Stimulated activated naive CD8-positive, alpha-beta T cell treated with anti-CD3 and anti-CD28 coated beads, Interleukin-15, Interleukin-2, amounts not matched to agents 100 ng/mL and 50 ng/mL, for 24 hours (primary cell): ENCODE measurements at regions not wholly inside any gene's neighbourhood (a gene's known extent, or its start where the extent isn't known, plus 50 kb on each side); places are given as distances from the start of the nearest gene placed in this dataset.

Experiments
- H3K27ac Mint-ChIP-seq: one replicate; pipeline ENCODE4 v1.8.0; 2021; ENCODE audit warnings: mild to moderate bottlenecking, mixed read lengths
- H3K27me3 Mint-ChIP-seq: one replicate; pipeline ENCODE4 v1.8.0; 2021; ENCODE audit warnings: mixed read lengths
- H3K36me3 Mint-ChIP-seq: one replicate; pipeline ENCODE4 v1.8.0; 2021; ENCODE audit warnings: low read depth, mixed read lengths
- H3K4me1 Mint-ChIP-seq: one replicate; pipeline ENCODE4 v1.8.0; 2021; ENCODE audit warnings: low read depth, mixed read lengths
- H3K4me3 Mint-ChIP-seq: one replicate; pipeline ENCODE4 v1.8.0; 2021; ENCODE audit warnings: mild to moderate bottlenecking, mixed read lengths
- H3K9me3 Mint-ChIP-seq: one replicate; pipeline ENCODE4 v1.8.0; 2021; ENCODE audit warnings: mixed read lengths

DNA sequence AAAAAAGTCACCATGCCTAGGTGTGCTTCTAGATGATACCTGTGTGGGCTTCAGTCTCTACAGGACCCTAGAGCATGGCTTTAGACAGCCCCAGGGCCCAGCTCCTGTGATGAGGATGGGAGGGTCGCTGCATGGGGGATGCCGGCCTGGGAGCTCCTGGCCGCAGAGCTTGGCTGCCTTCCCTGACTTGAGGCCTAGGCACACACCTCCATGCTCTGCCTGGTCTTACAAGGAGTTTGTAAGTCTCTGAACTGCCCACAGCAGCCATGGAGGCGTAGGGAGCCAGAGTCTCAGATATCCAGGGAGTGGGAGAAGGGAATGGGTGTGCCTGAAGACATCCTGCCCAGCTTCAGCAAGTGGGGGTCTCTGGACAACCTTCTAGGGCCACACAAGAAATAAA, 149.5 kb upstream of the MYL2 start:
- Mint-ChIP-seq H3K27me3 (no peaks in the 10 kb centered on the region), H3K4me3 (no peak overlapping the region), H3K4me1 (peaks cover 15% of the 10 kb centered on the region), H3K36me3 (no peaks in the 10 kb centered on the region), H3K9me3 (no peaks in the 10 kb centered on the region), H3K27ac (no peak overlapping the region)

DNA sequence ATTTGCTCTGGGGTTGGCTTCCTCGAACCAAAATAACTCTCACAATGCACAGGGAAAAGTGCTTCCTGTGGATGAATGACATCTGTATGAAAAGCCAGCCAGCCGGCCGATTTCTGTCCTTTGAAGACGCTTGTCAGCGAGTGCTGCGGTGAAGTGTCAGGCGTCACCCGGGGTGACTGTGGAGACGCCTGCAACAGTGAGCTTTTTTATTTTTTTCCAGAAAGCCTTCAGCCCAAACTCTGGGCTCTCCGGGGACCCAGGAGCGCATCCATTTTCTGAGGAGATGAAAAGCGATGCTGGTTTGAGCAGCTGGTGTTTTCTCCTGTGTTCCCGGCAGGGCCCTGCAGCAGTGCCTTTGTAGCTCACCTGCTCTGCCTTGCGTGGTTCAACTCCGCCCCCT, 147.9 kb upstream of the MYL2 start:
- peak overlapping the region; percentile 35 for H3K4me3 Mint-ChIP-seq
- no peaks in the 10 kb centered on the region for H3K9me3 Mint-ChIP-seq
- no peaks in the 10 kb centered on the region for H3K27me3 Mint-ChIP-seq
- no peaks in the 10 kb centered on the region for H3K36me3 Mint-ChIP-seq
- H3K27ac Mint-ChIP-seq = no peak overlapping the region
- peaks cover 9% of the 10 kb centered on the region for H3K4me1 Mint-ChIP-seq

DNA sequence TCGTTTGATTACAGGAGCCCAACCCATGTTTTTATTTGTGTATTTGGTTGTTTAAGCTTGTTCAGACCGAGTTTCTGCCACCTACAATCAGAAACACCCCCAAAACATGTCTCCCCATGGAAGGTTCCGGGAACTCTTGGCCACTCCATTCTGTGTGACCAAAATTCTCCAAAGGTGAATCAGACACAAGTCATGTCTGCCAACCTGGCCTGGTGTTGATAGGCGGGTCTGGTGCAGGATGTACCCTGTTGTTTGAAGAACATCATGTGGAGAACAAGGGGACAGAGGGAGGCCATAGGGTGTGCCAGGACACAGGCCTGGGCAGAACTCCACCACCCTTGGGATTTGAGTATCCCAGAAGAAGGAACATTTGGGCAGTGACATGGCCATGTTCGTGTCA, 147.1 kb upstream of the MYL2 start:
- Mint-ChIP-seq H3K4me1 (peaks cover 9% of the 10 kb centered on the region), H3K36me3 (no peaks in the 10 kb centered on the region), H3K27ac (no peak overlapping the region), H3K9me3 (no peaks in the 10 kb centered on the region), H3K4me3 (no peak overlapping the region), H3K27me3 (no peaks in the 10 kb centered on the region)

DNA sequence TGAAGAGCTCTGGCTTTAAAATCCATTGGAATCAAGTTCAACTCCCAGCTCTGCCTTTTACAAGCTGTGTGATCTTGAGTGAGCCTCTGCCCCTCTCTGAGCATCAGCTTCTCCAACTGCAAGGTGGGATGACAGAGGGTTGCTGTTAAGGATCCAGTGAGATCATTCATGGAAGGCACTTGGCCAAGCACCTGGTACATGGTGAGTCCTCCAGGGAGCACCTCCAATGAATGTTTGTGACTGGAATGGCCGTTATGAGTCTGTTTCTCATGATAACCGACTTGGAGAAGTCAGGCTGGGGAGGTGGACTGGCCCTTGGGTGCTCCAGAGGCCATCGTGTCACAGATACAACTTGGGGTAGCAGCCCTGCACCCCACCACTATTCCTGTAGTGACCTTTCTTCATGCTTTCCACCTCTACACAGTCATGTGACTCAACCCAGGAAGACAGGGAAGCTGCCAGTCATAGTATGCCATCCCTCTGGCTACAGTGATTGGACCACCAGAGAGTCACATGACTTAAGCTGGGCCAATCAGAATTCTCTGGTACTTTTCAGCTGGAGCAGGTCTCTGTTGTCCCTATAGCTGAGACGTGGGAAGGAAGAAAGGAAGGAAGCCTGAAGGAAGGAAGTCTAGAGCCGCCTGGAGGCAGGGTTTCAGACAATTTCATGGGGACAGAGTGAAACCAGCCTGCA, 146.5 kb upstream of the MYL2 start:
- H3K27me3 Mint-ChIP-seq = no peaks in the 10 kb centered on the region
- H3K4me1 Mint-ChIP-seq = peaks cover 9% of the 10 kb centered on the region
- no peak overlapping the region for H3K4me3 Mint-ChIP-seq
- H3K27ac Mint-ChIP-seq = no peak overlapping the region
- H3K36me3 Mint-ChIP-seq = no peaks in the 10 kb centered on the region
- no peaks in the 10 kb centered on the region for H3K9me3 Mint-ChIP-seq

DNA sequence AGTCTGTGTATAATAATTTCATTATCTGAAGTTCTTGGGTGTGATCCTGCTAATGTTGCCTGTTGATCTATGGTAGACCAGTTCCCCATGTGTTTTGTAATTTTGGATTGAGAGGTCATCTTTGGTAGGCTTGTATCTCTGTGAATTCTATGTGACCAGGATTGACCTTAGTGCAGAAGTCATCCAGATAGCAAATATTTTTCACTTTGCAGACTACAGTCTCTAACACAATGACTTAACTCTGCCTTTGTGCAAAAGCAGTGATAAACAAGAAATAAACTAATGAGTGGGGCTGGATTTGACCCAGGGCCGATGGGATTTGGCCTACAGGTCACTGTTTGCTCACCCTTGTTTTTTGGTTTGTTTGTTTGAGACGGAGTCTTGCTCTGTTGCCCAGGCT, 144.6 kb upstream of the MYL2 start:
- H3K27ac Mint-ChIP-seq = no peak overlapping the region
- H3K36me3 Mint-ChIP-seq = no peaks in the 10 kb centered on the region
- H3K27me3 Mint-ChIP-seq = no peaks in the 10 kb centered on the region
- H3K9me3 Mint-ChIP-seq = no peaks in the 10 kb centered on the region
- no peak overlapping the region for H3K4me3 Mint-ChIP-seq
- H3K4me1 Mint-ChIP-seq = peaks cover 9% of the 10 kb centered on the region

DNA sequence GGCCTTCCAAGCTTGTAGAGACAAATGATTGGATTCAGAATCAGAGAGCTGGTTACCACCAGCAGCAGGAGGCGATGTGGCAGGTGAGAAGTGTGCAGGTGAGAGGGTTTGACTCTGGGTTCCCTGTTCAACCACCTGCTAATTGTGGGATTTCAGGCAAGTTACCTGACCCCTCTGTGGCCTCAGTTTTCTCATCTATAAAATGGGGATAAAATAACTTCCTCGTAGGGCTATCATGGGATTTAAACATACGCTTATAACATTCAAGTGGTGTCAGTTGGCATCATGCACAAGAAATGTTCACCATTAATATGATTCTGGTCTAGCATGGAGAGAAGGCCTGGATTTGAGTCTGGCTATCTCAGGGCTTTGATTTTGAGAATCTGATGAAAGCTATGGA, 143.8 kb upstream of the MYL2 start:
- H3K27me3 Mint-ChIP-seq = no peaks in the 10 kb centered on the region

DNA sequence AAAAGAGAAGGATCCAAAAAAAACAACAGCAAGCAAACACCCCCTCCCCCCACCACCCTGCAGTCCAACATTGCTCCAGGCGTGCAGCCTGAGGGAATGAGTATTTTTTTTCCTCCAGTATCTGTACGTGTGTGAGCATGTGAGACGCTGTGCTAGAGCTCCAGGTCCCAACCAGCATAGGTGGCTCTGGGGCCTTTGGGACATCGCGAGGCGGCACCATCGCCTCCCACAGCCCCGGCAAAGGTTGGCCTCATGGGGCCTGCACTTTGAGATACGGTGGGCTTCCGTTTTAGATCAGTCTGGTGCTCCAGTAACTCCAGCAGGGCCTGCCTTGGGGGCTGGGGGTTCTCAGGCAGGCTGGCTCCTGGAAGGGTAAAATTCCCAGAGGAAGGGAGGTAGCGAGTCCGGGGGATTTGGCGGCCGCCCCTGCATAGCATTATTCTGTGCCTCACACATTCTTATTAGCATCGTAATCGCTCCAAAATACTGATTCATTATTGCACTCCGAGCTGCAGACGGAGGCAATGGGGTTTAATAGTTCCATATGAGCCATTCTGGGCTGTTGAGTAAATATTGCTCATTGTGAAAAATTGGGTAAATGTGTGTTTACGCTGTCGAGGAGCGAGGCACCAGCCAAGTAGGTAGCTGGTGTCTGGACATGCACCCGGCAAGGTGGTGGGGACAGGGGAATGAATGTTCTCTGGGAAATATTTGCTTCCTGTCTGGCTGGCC, 143.1 kb upstream of the MYL2 start:
- Mint-ChIP-seq H3K4me1 (peaks cover 10% of the 10 kb centered on the region), H3K9me3 (no peaks in the 10 kb centered on the region), H3K36me3 (no peaks in the 10 kb centered on the region), H3K27ac (no peak overlapping the region), H3K27me3 (no peaks in the 10 kb centered on the region), H3K4me3 (no peak overlapping the region)

More for the DNA sequence above, 143.8 kb upstream of the MYL2 start:
- H3K9me3 Mint-ChIP-seq = no peaks in the 10 kb centered on the region
- H3K27ac Mint-ChIP-seq = no peak overlapping the region
- H3K4me3 Mint-ChIP-seq = no peak overlapping the region
- no peaks in the 10 kb centered on the region for H3K36me3 Mint-ChIP-seq
- H3K4me1 Mint-ChIP-seq = peaks cover 9% of the 10 kb centered on the region

DNA sequence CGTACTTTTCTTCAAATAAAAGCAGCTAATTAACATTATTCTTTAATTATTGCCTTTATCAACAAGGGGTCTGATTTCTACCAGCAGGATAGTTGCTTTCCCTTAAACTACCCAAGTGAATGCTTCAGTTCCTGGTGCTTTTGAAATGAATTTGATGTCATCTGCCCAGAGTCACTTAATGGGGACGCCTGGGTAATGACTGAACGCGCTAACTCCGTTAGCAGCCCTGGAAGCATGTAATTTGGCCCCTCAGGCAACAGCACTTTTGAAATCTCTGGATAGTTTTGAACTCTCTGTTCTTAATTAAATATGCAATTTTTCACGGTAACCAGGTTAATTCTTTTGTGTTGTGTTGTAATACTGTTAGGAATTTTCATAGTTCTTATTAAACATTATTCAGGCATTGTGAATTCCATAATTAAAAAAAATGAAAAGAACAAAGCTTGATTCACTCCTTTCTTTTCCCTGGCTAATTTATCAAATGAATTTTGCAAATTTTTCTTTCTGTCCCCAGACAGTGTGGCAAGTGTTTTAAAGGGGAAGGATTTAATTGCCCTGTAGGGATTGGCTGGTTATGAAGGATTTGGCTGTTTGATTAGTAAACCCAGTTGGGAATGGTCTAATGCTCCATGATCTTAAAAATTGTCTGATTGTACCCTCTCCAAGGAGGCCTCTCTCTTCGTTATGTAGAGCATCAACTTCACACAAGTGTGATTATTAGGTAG, 137.5 kb upstream of the MYL2 start:
- H3K9me3 Mint-ChIP-seq = peaks cover 9% of the 10 kb centered on the region
- no peaks in the 10 kb centered on the region for H3K27me3 Mint-ChIP-seq
- H3K4me1 Mint-ChIP-seq = peaks cover 28% of the 10 kb centered on the region
- H3K36me3 Mint-ChIP-seq = peaks cover 10% of the 10 kb centered on the region
- no peak overlapping the region for H3K4me3 Mint-ChIP-seq
- H3K27ac Mint-ChIP-seq = peak overlapping the region; percentile 98

DNA sequence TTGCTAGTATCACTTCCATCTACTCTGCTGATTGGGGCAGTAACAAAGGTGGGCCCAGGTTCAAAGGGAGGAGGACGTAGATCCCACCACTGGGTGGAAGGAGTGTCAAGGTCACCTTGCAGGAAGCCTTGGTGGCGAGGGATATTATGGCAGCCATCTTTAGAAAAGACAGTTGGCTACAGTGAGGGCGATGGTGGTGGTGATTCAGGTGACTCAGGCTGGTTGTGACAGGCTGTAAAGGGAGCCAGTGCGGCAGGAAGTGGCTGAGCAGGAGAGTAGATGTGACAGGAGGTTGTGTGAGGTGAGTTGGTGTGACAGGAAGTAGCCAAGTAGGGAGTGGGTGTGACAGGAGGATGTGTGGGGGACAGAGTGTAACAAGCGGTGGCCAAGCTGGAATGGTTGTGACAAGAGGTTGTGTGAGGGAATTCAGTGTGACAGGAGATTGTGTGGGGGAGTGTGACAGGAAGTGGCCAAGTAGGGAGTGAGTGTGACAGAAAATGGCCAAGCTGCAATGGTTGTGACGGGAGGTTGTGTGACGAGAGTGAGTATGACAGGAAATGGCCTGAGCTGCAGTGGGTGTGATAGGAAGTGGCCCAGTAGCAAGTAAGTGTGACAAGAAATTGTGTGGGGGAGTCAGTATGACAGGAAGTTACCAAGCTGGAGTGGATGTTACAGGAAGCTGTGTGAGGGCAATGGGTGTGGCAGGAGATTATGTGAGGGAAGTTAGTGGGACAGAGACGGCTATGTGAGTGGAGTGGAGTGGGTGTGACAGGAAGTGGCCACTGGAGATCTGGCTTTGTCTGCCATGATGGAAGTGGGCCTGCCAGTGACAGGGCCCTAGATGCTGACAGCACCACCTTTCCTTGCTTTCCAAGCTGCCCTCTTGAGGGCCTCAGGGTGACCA, 136.5 kb upstream of the MYL2 start:
- H3K27ac Mint-ChIP-seq = peak overlapping the region; percentile 98
- peaks cover 10% of the 10 kb centered on the region for H3K36me3 Mint-ChIP-seq
- H3K4me1 Mint-ChIP-seq = peaks cover 28% of the 10 kb centered on the region
- H3K27me3 Mint-ChIP-seq = no peaks in the 10 kb centered on the region
- peaks cover 9% of the 10 kb centered on the region for H3K9me3 Mint-ChIP-seq
- peak overlapping the region; percentile 51 for H3K4me3 Mint-ChIP-seq

DNA sequence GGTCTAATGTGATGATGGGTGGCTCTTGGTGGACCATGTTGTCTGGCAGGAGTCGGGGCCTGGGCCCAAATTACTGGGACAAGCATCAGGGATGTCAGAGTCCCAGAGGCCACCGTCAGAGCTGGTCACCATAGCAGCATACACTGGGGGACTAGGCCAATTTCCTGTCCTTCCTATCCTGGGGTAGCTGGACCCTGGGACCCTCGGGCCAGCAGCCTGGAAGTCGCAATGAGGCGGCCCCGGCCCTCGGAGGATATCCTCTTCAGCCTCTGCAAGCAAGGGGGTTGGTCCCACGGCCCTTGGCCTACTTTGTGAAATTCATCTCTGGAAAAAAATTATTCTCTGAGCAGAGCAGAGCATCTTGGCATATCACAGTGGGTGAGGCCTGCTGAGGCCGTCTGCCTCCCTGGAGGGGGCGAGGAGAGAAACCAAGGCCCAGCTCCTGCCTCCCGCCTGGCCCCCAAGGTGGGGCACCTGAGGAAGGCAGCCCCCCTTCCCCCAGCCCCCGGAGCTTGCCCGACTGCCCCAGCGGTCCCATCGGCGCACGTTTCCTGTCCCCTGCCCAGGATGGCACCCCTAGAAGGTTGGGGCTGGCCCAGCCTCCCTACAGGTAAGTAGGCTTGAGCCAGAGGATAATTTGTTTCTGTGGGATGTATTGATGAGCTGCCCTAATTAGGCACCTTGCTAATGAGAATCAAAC, 135.0 kb upstream of the MYL2 start:
- Mint-ChIP-seq H3K4me1 (peaks cover 28% of the 10 kb centered on the region), H3K9me3 (peaks cover 9% of the 10 kb centered on the region), H3K27me3 (no peaks in the 10 kb centered on the region), H3K4me3 (no peak overlapping the region), H3K36me3 (peaks cover 10% of the 10 kb centered on the region), H3K27ac (peak overlapping the region; percentile 98)

DNA sequence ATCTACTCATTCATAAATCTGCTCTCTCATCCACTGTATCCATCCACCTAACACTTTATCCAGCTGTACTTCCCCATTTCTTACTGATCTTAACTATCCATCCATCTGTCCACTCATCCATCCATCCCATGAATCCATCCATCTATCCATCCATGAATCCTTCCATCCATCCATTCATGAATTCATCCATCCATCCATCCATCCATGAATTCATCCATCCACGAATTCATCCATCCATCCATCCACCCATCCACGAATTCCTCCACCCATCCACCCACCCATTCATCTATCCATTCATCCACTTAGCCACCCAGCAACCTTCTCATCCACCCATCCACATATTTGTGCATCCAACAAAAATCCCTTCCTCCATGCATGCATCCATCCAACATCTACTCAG, 128.6 kb upstream of the MYL2 start:
- Mint-ChIP-seq H3K9me3 (no peaks in the 10 kb centered on the region), H3K4me3 (no peak overlapping the region)

DNA sequence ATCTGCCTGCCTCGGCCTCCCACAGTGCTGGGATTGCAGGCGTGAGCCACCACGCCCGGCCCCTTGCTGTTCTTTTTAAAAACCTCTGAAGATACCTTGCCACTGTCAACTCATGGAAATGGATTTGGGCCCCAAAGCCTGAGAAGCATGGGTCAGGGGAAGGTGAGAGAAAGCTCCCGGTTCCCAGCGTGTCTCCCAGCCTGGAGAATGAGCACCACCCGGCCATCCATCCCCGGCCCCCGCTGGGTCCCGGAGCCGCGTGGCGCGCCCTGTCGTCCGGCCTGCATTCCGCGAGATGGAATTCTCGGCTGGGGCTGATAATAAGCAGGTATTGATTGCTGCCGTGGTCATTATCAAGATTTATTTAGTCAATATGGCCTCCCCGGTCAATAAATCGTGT, 126.5 kb upstream of the MYL2 start:
- H3K4me1 Mint-ChIP-seq = no peaks in the 10 kb centered on the region
- no peaks in the 10 kb centered on the region for H3K9me3 Mint-ChIP-seq
- H3K4me3 Mint-ChIP-seq = no peak overlapping the region
- no peaks in the 10 kb centered on the region for H3K27me3 Mint-ChIP-seq
- H3K27ac Mint-ChIP-seq = no peak overlapping the region
- no peaks in the 10 kb centered on the region for H3K36me3 Mint-ChIP-seq

More for the DNA sequence above, 128.6 kb upstream of the MYL2 start:
- H3K27me3 Mint-ChIP-seq = no peaks in the 10 kb centered on the region
- H3K4me1 Mint-ChIP-seq = no peaks in the 10 kb centered on the region
- H3K27ac Mint-ChIP-seq = peak overlapping the region; percentile 1
- no peaks in the 10 kb centered on the region for H3K36me3 Mint-ChIP-seq

DNA sequence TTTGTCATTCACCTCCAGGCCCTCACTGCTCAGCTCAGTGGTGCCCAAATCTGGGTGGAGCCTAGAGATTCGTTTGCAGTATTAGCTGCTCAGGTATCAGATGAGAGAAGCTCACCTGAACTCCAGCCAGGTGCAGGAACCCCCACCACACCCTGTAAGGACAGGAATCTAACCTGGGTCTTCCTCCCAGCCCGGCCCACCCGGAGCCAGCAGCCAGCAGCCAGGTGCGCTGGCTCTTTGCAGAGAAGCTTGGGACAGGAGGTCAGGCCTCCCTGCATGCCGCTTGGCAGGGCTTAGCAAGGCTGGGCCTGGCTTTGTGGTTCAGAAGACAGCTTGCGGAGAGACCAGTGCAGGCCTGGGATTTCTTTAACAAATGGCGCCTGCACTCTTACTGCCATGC, 125.6 kb upstream of the MYL2 start:
- Mint-ChIP-seq H3K27ac (no peak overlapping the region), H3K36me3 (no peaks in the 10 kb centered on the region), H3K4me3 (no peak overlapping the region), H3K4me1 (no peaks in the 10 kb centered on the region), H3K27me3 (no peaks in the 10 kb centered on the region), H3K9me3 (no peaks in the 10 kb centered on the region)

DNA sequence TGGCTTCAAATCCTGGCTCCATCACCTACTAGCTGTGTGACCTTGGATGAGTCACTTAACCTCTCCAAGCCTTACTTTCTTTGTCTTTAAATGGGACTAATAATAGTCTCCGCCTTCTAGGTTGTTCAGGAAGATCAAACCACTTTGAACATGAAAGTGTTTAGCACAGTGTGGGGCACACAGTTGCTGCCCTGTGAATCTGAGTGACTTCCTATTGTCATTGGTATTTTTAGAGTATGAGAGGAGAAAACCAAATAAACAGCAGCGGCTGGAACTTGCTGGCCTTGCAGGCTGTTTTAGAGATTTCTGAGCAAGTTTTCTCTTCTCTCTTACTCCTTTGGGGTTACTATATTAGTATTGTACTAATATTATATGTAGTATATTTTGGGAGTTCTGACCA, 120.7 kb upstream of the MYL2 start:
- H3K4me3 Mint-ChIP-seq = no peak overlapping the region
- H3K27me3 Mint-ChIP-seq = peaks cover 32% of the 10 kb centered on the region
- no peaks in the 10 kb centered on the region for H3K9me3 Mint-ChIP-seq
- peaks cover 5% of the 10 kb centered on the region for H3K4me1 Mint-ChIP-seq
- H3K36me3 Mint-ChIP-seq = no peaks in the 10 kb centered on the region
- H3K27ac Mint-ChIP-seq = no peak overlapping the region
